Peyer's patch (tissue), 4 donors: ENCODE measurements at regions not wholly inside any gene's neighbourhood (a gene's known extent, or its start where the extent isn't known, plus 50 kb on each side); places are given as distances from the start of the nearest gene placed in this dataset.

Source experiments
- CTCF ChIP-seq, 6 experiments: fragments of 450-650 bp in 4 of 6; fragments of 200-600 bp in 2 of 6; sonication (generic) in 1 of 6; IDR thresholded peaks; one replicate each; pipeline ENCODE4 v1.5.1; 2017 to 2019; ENCODE audit warnings: antibody characterized with exemption in 6 of 6, mild to moderate bottlenecking in 3 of 6, moderate library complexity in 1 of 6
- POLR2A ChIP-seq, 2 donors: fragments of 450-650 bp; IDR thresholded peaks; one replicate each; pipeline ENCODE4 v1.5.1; 2017; ENCODE audit warnings: antibody characterized with exemption in 2 of 2, mild to moderate bottlenecking in 2 of 2, moderate library complexity in 2 of 2

- TF ChIP-seq CTCF (IDR thresholded peaks at IDR 0.05) (no peak), POLR2A (IDR thresholded peaks at IDR 0.05) (no peak)
These were observed 104.3 kb upstream of the SDK2 start for GRCh38 chr17:73748508-73748907.
